GM18511 (cell line): ENCODE measurements at regions not wholly inside any gene's neighbourhood (a gene's known extent, or its start where the extent isn't known, plus 50 kb on each side); places are given as distances from the start of the nearest gene placed in this dataset.
"Not testable (repeated sequence)": the region's sequence is repeated elsewhere in the genome, so short reads cannot be mapped to it uniquely, and the experiment has no call there.

Experiments used
- ATAC-seq: cut with Tn5 transposase; IDR thresholded peaks from one replicate; pipeline ENCODE4 v1.9.1; 2021; ENCODE audit warnings: mild to moderate bottlenecking, moderate library complexity; ENCODE audit not compliant: unreplicated experiment

DNA sequence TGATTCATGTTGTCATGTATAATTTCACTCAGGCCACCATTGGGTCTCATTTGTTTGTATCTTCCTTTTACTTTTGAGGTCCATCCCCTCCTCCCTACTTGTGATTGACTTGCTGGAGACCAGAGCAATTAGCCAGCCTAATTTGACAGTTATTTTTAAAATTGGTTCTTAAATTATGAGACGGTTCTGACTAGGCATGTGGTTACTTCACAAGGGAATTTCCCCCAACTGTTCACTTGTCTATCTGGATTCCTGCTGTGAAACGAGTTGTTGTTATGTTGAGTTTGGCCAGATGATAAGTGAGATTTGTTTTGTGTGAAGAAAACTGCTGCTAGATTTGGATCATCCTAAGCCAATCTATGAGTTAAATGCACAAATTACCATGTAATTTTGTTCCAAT is 359.1 kb downstream of the BARHL2 start:
- no peak for ATAC-seq

DNA sequence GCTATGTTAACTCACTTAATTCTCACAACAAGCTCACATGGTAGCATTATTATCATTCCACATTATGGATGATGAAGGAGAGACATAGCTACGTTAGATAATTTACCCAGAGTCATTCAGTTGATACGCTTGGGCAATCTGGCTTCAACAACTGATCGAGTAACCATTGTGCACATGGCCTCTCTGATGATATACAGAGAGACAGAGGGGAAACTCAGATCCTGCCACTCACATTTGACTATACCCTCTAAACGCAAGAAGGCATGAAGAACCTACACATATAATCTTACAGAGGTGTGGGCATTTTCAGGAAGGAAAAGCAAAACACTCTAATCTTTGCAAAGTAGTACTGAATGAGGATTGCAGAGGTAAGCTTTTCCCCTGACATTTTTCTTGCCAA is 360.1 kb downstream of the BARHL2 start:
- no peak for ATAC-seq

DNA sequence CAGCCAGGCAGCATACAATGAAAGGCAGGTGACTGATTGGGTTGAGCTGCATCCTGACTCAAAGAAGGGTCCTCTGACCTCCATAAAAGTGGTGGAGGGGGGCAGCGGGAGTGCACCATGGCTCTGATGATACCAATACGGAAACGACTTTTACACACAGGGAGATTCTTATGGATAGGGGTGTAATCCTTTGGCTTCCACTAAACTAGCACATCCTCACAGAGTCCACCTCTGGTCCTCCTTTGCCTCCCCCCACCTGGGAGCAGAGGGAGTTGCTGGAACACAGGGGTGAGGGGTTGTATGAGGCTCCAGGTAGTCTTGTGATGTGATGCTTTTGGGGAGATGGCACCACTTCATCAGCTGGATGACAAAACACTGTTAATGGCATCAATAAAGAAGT is 361.0 kb downstream of the BARHL2 start:
- no peak for ATAC-seq

DNA sequence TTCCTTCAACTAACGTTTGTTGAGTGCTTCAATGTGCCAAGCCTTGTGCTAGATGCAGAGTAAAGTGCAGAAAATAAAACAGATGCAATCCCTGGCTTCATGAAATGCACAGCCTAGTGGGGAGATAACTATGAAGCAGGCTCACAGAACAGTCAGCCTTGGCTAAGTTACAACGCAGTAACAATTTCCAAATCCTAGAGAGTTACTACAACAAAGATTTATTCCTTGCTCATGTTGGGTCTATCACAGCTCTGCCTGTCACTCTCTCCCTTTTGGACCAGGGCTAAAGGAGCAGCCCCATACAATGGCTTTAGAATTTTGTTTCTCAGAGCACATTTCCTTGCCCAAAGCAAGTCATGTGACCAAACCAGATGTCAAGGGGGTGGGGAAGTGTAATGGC is 359.8 kb downstream of the ZNF326 start:
- no peak for ATAC-seq

DNA sequence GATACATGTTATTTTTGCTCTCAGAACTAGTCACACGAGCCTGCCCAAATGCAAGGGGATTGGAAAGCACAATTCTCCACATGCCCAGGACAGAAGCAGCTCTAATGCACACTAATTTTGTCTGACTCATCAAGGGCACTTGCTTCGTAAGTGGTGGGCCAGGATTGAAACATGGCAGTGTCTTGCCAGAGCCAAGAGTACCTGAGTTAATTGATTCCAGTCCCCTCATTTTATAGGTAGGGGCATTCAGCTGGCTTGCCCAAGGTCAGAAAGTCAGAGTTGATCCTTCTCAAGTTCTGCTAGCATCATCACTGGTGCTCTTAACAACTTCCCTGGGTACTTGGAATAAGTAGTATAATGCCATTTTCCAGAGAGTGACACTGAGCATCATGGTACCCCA is 356.1 kb downstream of the ZNF326 start:
- ATAC-seq: no peak

DNA sequence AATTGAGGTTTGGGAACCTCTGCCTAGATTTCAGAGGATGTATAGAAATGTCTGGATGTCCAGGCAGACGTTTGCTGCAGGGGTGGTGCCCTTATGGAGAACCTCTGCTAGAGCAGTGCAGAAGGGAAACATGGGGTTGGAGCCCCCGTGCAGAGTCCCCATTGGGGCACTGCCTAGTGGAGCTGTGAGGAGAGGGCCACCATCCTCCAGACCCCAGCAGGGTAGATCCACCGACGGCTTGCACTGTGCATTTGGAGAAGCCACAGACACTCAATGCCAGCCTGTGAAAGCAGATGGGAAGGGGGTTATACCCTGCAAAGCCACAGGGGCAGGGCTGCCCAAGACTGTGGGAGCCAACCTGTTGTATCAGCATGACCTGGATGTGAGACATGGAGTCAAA is 354.6 kb downstream of the ZNF326 start:
- ATAC-seq: no peak

DNA sequence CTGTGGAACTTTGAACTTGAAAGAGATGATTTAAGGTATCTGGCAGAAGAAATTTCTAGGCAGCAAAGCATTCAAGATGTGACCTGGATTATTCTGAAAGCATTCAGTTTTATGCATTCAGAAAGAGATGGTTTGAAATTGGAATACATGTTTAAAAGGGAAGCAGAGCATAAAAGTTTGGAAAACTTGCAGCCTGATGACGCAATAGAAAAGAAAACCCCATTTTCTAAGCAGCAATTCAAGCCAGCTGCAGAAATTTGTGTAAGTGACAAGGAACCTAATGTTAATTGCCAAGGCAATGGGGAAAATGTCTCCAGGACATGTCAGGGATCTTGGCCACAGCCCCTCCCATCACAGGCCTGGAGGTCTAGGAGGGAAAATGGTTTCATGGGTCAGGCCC is 354.0 kb downstream of the ZNF326 start:
- ATAC-seq: no peak

DNA sequence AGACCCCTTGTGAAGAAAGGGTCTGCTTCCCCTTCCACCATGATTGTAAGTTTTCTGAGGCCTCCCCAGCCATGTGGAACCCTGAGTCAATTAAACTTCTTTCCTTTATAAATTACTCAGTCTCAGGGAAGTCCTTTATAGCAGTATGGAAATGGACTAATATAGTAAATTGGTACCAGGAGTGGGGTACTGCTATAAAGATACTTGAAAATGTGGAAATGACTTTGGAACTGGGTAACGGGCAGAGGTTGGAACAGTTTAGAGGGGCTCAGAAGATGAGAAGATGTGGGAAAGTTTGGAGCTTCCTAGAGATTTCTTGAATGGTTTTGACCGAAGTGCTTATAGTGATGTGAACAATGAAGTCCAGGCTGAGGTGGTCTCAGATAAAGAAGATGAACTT is 353.5 kb downstream of the ZNF326 start:
- not testable (repeated sequence) for ATAC-seq

DNA sequence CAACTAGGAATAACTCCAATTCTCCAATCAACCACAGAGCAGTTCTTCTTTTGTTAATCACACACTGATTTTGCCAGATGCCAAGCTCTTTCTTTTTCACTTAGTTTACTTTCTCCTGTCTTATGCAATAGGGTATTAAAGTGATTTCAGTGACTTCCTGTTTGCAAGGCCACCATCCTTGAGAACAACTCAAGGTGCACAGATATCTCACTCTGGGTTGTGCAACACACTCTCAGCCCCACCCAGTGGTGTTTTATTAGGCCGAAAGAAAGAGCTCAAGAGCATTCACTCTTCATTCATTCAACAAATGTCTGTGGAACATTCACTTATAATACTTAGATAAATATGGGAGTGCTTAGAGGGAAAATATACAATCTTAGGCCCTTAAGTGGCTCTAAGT is 352.5 kb downstream of the ZNF326 start:
- no peak for ATAC-seq

DNA sequence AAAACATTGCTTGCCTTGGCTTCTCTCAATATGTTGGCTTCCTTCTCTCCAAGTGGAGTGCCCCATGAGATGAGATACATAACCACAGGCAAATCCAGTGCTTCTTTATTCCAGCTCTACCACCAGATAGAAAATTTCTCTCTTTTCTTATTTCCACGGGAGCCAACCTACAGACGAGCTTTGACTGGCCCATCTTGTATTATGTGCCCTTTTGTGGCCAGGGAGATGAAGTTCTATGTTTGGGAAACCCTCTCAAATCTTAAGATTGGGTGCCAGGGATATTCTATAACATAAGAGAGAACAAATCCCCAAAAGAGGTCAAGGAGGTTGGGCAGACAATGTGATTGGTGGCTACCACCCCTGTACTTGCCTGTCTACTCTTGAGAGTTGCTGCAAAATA is 351.8 kb downstream of the ZNF326 start:
- no peak for ATAC-seq

DNA sequence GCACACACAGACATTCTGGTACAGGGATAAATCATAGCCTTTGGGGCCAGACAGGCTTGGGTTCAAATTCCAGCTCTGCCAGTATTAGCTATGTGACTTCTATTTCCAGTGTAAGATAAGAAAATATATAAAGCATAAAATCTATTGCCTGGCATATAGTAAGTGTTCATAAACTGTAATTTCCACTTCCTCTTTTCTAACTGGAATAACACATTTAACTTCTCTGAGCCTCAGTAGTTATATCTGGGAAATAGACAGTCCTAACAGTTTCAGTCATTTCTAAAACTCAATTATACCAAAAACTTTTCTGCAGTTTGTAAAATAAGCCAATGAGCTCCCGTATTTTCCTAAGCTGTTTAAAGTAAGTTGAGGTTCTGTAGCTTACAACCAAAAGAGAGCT is 351.4 kb downstream of the ZNF326 start:
- no peak for ATAC-seq

DNA sequence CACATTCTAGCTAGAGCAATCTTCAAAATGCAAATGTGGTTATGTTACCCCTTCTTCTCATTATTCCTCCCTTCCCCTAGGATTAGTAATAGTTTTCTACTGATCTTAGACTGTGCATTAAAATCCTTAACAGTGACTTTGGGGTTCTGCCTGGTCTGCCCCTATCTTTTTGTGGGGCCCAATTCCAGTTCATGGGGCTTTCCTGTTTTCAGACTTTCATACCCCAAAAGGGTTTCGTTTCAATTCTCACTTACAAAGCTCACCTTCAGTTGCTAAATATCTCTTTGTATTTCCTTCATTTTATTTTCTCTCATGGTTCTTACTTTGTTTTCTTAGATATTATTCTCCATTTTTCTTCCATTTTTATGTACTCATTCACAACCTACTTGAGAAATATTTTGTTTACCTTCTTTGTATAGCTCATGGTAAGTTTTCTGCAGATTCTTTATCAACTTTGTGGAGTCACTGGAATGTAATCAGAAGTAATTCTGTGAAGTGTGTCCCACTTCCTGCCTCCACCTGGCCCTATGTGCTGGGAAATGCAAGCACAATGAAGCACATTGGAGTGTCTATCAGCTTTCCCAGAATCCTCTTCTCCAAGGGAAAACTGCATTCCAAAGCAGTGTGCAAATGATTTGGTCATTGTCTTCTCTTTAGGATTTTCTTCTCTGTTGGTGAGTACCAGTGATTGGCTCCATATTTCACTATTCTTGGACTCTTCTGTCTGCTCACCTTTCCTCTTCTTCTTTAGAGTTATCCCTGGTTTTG is 350.2 kb downstream of the ZNF326 start:
- ATAC-seq: peak; percentile 60

DNA sequence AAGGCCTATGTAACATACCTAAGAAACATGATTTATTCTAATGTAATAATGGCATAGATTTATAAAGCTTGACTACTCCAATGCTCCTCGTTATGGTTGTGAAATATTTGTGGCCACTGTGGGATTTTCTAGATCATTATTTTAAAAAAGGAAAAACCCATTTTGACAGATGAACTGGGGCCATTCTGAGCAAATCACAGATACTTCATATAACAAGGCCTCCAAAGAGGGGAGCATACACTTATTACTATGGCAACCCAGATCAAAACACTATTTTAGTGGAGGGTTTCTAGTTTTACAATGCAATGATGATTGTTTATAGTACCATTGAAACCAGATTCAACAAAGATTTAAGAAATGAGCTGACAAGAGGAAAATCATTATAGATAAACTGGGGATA is 346.6 kb downstream of the ZNF326 start:
- ATAC-seq: no peak

DNA sequence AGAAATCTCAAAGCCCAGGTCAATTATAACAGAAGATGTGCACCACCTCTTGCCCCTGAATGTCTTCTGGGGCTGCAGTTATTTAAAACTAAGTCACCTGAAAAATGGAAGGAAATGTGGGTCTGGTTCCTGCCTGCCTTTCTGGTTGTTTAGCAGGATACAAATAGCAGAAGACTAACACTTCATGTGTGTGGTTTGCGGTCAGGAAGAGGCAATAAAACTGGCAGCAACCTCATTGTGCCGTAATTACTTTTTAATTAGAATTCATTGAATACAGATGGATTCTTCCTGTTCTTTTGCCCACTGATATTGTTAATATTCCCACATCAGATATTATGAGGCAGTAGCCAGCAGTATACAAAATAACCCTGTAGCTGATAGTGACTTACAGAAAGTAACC is 345.7 kb downstream of the ZNF326 start:
- no peak for ATAC-seq

DNA sequence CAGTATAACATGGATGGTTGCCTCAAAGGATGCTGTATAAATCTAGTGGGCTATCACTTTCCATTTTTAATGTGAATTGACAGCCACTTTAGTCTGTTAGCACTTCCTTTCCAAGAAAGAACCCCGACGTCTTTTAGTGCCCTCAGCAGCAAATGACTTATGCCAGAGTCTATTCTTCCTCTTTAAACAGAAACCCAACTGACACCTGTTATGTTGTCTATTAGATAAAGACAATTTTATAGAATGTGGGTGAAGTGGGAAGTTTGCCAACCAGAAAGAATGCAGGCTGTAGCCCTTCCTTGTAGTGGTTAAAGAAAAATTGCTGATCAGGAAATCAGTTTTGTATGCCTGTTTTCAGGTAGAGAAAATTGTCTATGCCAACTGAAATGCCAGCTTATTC is 344.9 kb downstream of the ZNF326 start:
- ATAC-seq: no peak

DNA sequence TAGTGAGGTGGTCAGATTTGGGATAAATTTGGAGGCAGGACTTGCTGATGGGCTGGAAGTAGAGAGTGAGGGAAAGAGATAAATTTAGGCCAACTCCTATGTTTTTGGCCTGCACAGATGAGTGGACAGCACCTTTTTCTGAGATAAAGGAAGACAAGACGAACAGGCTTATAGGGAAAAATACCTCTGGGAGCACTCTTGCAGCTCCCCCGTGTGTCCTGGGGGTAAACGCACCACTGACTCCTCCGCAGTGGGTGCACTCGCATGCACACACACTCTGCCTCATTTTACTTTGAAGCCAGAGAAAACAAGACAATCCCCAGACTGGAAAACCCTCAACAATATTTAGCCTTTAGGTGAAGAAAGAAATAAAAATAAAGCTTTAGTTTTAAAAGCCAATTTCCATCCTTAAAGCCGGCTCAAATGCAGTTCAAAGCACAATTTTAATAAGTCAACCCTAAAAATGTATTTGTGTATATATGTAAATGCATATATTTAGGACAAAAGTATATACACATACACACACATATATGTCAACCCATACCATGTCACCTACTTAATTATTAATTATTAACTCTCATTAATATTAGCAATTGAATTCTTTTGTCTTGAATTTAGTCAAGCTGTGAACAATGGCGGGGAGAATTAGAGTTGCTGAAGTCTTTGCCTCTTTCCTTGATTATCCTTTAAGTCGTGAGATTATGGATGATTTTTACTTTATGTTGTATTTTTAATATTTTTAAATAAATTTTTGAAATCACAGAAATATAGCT is 341.8 kb downstream of the ZNF326 start:
- ATAC-seq: no peak

DNA sequence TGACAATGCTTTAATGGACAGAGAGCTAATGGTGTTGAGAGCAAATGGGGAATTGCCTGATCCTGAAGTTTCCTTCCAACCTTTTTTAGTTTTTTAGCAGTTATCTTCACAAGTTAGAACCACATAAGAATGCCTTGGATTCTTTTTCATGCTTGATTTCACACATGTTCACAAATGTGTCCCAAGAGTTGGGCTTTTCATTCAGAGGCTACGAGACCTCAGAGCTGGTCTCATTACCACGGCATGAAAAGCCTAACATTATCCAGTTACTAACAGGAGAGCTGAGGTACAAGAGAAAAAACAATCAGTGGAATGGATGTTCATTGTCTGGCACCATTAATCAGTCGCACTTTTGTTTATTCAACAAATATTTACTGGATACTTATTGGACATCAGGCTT is 340.6 kb downstream of the ZNF326 start:
- ATAC-seq: no peak

DNA sequence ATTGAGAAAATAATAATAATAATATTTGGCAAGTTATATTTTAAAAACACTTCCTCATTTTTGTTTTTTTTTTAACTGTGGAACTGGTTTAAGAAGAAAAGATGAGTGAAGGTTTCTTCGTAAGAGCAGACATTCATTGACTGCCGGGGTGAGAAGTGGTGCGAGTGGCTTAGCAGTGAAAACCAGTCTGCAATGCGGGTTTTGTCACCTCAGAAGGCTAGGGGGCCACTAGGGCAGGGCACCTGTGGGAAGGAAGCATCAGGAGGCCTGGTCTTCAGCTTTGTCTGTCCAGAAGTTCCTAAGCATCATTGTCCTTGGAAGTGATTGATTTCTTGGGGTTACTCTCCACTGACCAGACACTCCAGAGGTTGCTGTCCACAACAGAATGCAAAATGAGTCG is 339.2 kb downstream of the ZNF326 start:
- no peak for ATAC-seq

DNA sequence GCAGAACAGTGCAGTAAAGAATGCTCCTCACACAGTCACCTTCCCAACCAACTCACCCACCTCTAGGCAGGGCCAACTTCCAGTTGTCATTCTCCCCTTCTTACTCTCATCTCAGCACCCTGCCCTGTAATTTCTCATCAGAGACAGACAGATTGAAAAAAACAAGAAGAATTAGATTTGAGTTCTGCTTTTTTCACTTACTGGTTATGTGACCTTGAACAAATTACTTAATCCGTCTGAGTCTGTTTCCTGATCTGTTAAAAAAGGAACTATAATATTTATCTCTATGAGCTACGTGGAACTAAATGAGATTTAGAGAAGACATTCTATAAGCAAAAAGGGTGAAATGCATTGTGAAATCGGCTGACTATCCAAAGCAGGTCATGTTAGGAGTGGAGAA is 330.3 kb downstream of the ZNF326 start:
- ATAC-seq: no peak

DNA sequence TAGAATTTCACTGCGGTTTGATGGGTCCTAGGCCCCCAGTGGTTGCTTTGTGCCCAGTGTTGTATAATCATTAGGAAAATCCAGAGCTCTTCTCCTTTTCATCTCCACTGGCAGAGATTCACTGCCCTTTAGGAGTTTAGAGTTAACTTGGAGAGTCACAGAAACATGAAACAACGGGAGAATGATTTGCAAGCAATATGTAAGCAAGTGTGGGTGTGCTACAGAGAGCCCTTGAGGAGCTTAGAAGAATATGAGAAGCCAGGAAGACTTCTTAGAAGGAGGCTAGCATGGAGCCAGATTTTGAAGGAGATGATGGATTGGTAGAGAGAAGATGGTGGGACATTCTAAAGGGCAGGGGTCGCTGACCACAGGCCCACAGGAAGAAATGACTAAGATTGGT is 327.3 kb downstream of the ZNF326 start:
- no peak for ATAC-seq

DNA sequence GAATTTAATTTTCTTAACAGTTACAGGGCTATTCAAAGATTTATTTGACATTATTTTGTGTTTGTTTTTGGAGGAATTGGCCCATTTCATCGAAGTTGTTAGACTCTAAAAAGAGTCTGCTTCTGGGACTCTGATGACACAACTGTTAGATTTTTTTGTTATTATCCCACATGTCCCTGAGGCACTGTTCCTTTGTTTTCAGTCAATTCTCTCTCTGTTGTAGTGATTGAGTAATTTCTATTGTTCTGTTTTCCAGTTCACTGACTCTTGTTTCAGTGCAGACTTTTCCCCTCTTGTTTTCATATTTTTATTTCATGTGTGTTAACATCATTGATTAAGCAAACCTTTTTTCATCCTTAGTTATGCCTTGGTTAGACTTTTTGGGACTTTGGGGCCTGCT is 325.0 kb downstream of the ZNF326 start:
- ATAC-seq: no peak

DNA sequence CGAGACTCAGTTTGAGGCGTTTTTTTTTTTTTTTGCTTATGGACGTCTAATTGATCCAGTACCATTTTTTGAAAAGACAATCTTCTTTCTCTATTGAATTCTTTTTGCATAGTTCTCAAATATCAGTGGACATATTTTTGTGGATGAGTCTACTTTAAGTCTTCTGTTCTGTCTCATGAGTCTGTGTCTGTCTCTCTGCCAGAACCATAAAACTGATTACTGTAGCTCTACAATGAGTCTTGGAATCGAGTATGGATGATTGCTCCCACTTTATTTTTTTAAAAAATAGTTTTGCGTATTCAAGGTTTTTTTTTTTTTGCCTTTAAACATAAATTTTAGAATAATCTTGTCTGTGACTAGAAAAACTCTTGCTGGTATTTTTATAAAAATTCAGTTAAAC is 323.5 kb downstream of the ZNF326 start:
- ATAC-seq: no peak

DNA sequence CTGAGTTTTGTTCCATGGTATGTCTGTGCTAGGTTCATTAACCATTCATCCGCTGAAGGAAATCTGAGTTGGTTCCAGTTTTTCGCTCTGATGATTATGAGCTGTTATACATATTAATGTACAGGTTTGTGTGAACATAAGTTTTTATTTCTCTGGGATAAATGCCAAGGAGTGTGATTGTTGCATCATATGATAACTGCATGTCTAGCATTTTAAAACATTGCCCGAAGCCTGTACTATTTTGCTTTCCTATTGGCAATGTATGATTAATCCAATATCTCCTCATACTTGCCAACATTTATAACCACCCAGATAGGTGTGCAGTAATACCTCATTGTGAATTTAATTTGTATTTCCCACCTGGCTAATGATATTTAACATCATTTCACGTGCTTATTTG is 322.7 kb downstream of the ZNF326 start:
- ATAC-seq: no peak
